AG04450 (cell line): ENCODE measurements at regions not wholly inside any gene's neighbourhood (a gene's known extent, or its start where the extent isn't known, plus 50 kb on each side); places are given as distances from the start of the nearest gene placed in this dataset.
"Not testable (repeated sequence)": the region's sequence is repeated elsewhere in the genome, so short reads cannot be mapped to it uniquely, and the experiment has no call there.

Experiments
- CTCF ChIA-PET: fragments of 300-600, 350-600 bp; formaldehyde crosslinking; extraction: SDS; loops from one replicate; lab custom pipeline; 2022; ENCODE audit warnings: antibody characterized with exemption, inconsistent platforms; lab: Charles Lee
- POLR2A ChIA-PET: fragments of 350-600 bp; formaldehyde crosslinking; extraction: SDS; loops from one replicate; lab custom pipeline; 2021; ENCODE audit warnings: antibody characterized with exemption, inconsistent platforms; lab: Yijun Ruan, JAX
- DNase-seq: peaks from one replicate; pipeline ENCODE4 v3.0.0-alpha.2; 2011; ENCODE audit warnings: low read depth, low spot score
- H3K27ac ChIP-seq: one replicate; pipeline ENCODE4 v1.5.1; 2012; ENCODE audit warnings: low read depth, low read length, control low read depth
- H3K27me3 ChIP-seq: one replicate; pipeline ENCODE4 v1.6.0; 2012; ENCODE audit warnings: low read length; ENCODE audit not compliant: control insufficient read depth, insufficient read depth
- H3K4me3 ChIP-seq: 2 replicates; pipeline ENCODE4 v1.5.1; 2011; ENCODE audit warnings: mild to moderate bottlenecking, low read depth, low read length, control low read depth
- H3K9me3 ChIP-seq: 2 replicates; pipeline ENCODE4 v1.5.1; 2012; ENCODE audit warnings: low read length; ENCODE audit not compliant: control insufficient read depth, insufficient read depth
- TF ChIP-seq, protein P1 (sequence below): IDR thresholded peaks from 2 replicates; pipeline ENCODE4 v1.5.1; 2011; ENCODE audit warnings: low read depth, low read length, control low read depth, inconsistent platforms

- CTCF ChIA-PET, result interaction anchor here (0.6 kb wide), 1 partner anchor 230 kb away, joined by 3 read pairs; the partner anchor contains the start of gene TRIB2
- POLR2A ChIA-PET, result no interaction called here
Observed at GRCh38 chr2:12486205-12487118, 230.3 kb upstream of the TRIB2 start.

DNA sequence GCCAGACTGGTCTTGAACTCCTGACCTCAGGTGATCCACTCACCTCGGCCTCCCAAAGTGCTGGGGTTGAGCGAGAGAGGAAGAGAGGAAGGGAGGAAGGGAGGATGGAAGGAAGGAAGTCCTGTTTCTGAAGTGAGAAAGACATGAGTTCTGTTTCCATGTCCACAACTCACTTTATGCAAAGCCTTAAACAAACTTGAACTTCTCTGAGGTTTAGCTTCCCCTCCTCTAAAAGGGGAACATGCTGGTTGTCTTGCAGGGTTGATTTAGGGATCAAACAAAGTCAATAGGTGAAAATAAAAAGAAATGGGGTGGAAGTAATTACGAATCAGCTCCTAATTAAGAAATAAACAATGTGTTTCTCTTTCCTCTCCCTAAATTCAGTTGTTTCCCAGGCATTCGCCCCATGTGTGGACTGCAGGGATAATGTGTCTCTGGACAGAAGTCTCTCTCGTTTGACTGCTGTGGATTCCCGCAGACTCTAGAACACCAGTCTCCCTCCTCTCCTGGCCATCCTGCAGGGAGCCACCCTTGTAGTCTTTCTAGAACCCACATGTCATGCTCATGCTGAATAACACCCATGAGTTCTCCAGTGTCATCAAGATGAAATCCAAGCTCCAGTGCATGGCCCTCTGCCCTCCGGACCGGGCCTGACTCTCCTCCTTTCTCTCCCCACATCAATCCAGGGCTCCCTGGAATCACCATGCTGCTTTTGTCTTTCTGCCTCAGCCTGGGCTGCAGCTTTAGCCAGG, 229.3 kb upstream of the TRIB2 start:
- CTCF ChIA-PET, result no interaction called here

More at GRCh38 chr2:12486205-12487118, 230.3 kb upstream of the TRIB2 start:
- TF ChIP-seq, protein P1, sequence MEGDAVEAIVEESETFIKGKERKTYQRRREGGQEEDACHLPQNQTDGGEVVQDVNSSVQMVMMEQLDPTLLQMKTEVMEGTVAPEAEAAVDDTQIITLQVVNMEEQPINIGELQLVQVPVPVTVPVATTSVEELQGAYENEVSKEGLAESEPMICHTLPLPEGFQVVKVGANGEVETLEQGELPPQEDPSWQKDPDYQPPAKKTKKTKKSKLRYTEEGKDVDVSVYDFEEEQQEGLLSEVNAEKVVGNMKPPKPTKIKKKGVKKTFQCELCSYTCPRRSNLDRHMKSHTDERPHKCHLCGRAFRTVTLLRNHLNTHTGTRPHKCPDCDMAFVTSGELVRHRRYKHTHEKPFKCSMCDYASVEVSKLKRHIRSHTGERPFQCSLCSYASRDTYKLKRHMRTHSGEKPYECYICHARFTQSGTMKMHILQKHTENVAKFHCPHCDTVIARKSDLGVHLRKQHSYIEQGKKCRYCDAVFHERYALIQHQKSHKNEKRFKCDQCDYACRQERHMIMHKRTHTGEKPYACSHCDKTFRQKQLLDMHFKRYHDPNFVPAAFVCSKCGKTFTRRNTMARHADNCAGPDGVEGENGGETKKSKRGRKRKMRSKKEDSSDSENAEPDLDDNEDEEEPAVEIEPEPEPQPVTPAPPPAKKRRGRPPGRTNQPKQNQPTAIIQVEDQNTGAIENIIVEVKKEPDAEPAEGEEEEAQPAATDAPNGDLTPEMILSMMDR, result no peak
- DNase-seq, result no peak
- H3K9me3 ChIP-seq, result no peaks in the 10 kb centered on the region
- H3K27me3 ChIP-seq, result no peaks in the 10 kb centered on the region
- H3K4me3 ChIP-seq, result no peak overlapping the region
- no peak overlapping the region for H3K27ac ChIP-seq

GRCh38 chr2:12488352-12489318, 228.1 kb upstream of the TRIB2 start:
- CTCF ChIA-PET, result no interaction called here

More for the DNA sequence above, 229.3 kb upstream of the TRIB2 start:
- POLR2A ChIA-PET, result no interaction called here
- no peak overlapping the region for H3K27ac ChIP-seq
- no peak for DNase-seq
- no peak overlapping the region for H3K4me3 ChIP-seq
- no peaks in the 10 kb centered on the region for H3K9me3 ChIP-seq
- TF ChIP-seq, protein P1, result no peak
- no peaks in the 10 kb centered on the region for H3K27me3 ChIP-seq

GRCh38 chr2:12490641-12491040, 226.1 kb upstream of the TRIB2 start:
- TF ChIP-seq, protein P1, result no peak
- Histone ChIP-seq H3K27me3 (no peaks in the 10 kb centered on the region), H3K4me3 (no peak overlapping the region), H3K27ac (no peak overlapping the region), H3K9me3 (no peaks in the 10 kb centered on the region)
- POLR2A ChIA-PET, result interaction anchor here (0.7 kb wide), 1 partner anchor 170 kb away, joined by 3 read pairs; no protein-coding TSS in a partner anchor
- no peak for DNase-seq
- CTCF ChIA-PET, result no interaction called here

More at GRCh38 chr2:12488352-12489318, 228.1 kb upstream of the TRIB2 start:
- POLR2A ChIA-PET, result no interaction called here
- Histone ChIP-seq H3K4me3 (no peak overlapping the region), H3K27me3 (no peaks in the 10 kb centered on the region), H3K9me3 (no peaks in the 10 kb centered on the region), H3K27ac (no peak overlapping the region)
- TF ChIP-seq, protein P1, result no peak
- DNase-seq, result no peak

DNA sequence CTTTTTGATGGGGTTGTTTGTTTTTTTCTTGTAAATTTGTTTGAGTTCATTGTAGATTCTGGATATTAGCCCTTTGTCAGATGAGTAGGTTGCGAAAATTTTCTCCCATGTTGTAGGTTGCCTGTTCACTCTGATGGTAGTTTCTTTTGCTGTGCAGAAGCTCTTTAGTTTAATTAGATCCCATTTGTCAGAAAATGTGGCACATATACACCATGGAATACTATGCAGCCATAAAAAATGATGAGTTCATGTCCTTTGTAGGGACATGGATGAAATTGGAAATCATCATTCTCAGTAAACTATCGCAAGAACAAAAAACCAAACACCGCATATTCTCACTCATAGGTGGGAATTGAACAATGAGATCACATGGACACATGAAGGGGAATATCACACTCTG, 224.4 kb upstream of the TRIB2 start:
- H3K27ac ChIP-seq, H3K9me3 ChIP-seq, DNase-seq, H3K4me3 ChIP-seq, CTCF ChIA-PET, H3K27me3 ChIP-seq, POLR2A ChIA-PET: not testable (repeated sequence)
